ENCODE measurements at regions not wholly inside any gene's neighbourhood (a gene's known extent, or its start where the extent isn't known, plus 50 kb on each side); places are given as distances from the start of the nearest gene placed in this dataset.

DNA sequence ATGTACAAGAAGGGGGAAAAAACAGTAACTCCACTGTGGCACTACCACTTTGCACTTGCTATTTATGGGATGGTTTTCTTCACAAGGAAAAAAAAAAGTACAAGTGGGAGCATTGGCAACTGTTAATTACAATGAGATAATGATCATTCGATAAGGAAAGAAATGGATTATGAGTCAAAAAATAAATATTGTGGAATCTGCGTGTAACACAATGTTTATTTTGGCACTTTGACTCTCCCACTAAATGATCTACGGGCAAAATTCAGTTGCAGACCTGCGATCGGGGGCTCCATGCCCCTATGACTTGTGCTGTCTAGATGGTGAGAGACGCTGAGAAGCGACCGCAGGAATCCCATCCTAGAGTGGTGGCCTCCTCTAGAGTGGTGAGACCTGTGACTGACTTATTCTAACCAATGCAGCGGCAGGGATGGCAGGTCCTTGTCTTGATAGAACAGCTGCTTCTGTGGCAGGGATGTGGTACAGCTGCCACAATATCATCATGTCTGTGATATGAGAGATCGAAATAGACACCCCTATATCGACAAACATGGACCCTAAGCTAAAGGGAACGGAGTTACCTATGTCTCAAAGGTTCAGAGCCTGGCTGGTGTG lies 345.0 kb upstream of the KLF6 start:
- peak overlapping the region; percentile 86 for H3K4me2 ChIP-seq (ENCODE audit: insufficient read depth, low read length)
- peak; percentile 26 for FAIRE-seq
- CTCF ChIA-PET = interaction anchor here (1.1 to 2.0 kb wide), 3 partner anchors 114 to 637 kb away, joined by 3 to 5 read pairs (median 4); no protein-coding TSS in a partner anchor
- peaks cover 48% of the 10 kb centered on the region for H3K4me1 ChIP-seq (ENCODE audit: control insufficient read depth, extremely low read depth, insufficient read depth, low read length)
- H4K20me1 ChIP-seq (replicated peaks; ENCODE audit: control insufficient read depth, extremely low read depth, insufficient read depth, low read length) = no peaks in the 10 kb centered on the region
- intact Hi-C loops (cut with micrococcal nuclease) (loop anchor here (1.0 to 5.0 kb wide), 13 partner anchors 49 to 663 kb away; no protein-coding TSS in a partner anchor), dilution Hi-C loops (cut with MboI; ENCODE audit: extremely low pct_ligation_motif_present, low sequenced_read_pairs) (no loop called here)
- H3K36me3 ChIP-seq (ENCODE audit: control insufficient read depth in 2 of 2, extremely low read depth in 1 of 2, insufficient read depth in 2 of 2, low read length in 2 of 2) = no peaks in the 10 kb centered on the region
- no peak overlapping the region for H2AFZ ChIP-seq (ENCODE audit: low read depth, low read length)
- peak overlapping the region; percentile 92 for H3K27ac ChIP-seq (ENCODE audit: insufficient read depth, low read depth, low read length)
- TF ChIP-seq POLR2A (IDR thresholded peaks at IDR 0.05; ENCODE audit: low read depth, low read length) (no peak), FOS (IDR thresholded peaks at IDR 0.05; ENCODE audit: borderline replicate concordance, insufficient read depth, low read length) (peak; percentile 63), JUN (IDR thresholded peaks at IDR 0.05; ENCODE audit: borderline replicate concordance, insufficient read depth, insufficient read length, low read depth) (peak; percentile 72), POLR2AphosphoS5 (IDR thresholded peaks at IDR 0.05; ENCODE audit: insufficient read depth, low read depth, low read length) (peak; percentile 37), MYC (IDR thresholded peaks at IDR 0.05; ENCODE audit: low read depth, low read length) (no peak), EZH2 (IDR thresholded peaks at IDR 0.05; ENCODE audit: borderline replicate concordance, low read depth, low read length, severe bottlenecking) (no peak), GATA2 (IDR thresholded peaks at IDR 0.05; ENCODE audit: insufficient read depth, insufficient read length, low read depth, low read length) (peak; percentile 96)
- TF ChIP-seq, protein P1, sequence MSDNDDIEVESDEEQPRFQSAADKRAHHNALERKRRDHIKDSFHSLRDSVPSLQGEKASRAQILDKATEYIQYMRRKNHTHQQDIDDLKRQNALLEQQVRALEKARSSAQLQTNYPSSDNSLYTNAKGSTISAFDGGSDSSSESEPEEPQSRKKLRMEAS (IDR thresholded peaks at IDR 0.05; ENCODE audit: insufficient read depth, insufficient read length) = no peak
- TF ChIP-seq, protein P2, sequence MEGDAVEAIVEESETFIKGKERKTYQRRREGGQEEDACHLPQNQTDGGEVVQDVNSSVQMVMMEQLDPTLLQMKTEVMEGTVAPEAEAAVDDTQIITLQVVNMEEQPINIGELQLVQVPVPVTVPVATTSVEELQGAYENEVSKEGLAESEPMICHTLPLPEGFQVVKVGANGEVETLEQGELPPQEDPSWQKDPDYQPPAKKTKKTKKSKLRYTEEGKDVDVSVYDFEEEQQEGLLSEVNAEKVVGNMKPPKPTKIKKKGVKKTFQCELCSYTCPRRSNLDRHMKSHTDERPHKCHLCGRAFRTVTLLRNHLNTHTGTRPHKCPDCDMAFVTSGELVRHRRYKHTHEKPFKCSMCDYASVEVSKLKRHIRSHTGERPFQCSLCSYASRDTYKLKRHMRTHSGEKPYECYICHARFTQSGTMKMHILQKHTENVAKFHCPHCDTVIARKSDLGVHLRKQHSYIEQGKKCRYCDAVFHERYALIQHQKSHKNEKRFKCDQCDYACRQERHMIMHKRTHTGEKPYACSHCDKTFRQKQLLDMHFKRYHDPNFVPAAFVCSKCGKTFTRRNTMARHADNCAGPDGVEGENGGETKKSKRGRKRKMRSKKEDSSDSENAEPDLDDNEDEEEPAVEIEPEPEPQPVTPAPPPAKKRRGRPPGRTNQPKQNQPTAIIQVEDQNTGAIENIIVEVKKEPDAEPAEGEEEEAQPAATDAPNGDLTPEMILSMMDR (IDR thresholded peaks at IDR 0.05; ENCODE audit: extremely low read depth in 1 of 2, insufficient read depth in 1 of 2, low read depth in 1 of 2, low read length in 2 of 2) = no peak
- no peak overlapping the region for H3K4me3 ChIP-seq (replicated peaks in 1 of 3; ENCODE audit: insufficient read depth in 1 of 3, low read depth in 1 of 3, low read length in 3 of 3)
- peak; percentile 81 for DNase-seq (ENCODE audit: low read depth, low spot score)
- POLR2A ChIA-PET = interaction anchor here (1.2 kb wide), 1 partner anchor 325 kb away, joined by 4 read pairs; no protein-coding TSS in a partner anchor
- H3K9ac ChIP-seq (replicated peaks; ENCODE audit: extremely low read depth, insufficient read depth, low read length) = peak overlapping the region; percentile 77
- BruUV-seq (replicated peaks) = TSS peak; percentile 74
- no peaks in the 10 kb centered on the region for H3K9me3 ChIP-seq (replicated peaks; ENCODE audit: control insufficient read depth, insufficient read depth, low read length)
- no peaks in the 10 kb centered on the region for H3K27me3 ChIP-seq (ENCODE audit: control insufficient read depth in 2 of 2, insufficient read depth in 2 of 2, low read length in 2 of 2)
- no peaks in the 10 kb centered on the region for H3K9me1 ChIP-seq (replicated peaks; ENCODE audit: control insufficient read depth, extremely low read depth, insufficient read depth, low read length)
- no peaks in the 10 kb centered on the region for H3K79me2 ChIP-seq (ENCODE audit: control insufficient read depth, insufficient read depth, low read length)
